ENCODE measurements at regions not wholly inside any gene's neighbourhood (a gene's known extent, or its start where the extent isn't known, plus 50 kb on each side); places are given as distances from the start of the nearest gene placed in this dataset.

DNA sequence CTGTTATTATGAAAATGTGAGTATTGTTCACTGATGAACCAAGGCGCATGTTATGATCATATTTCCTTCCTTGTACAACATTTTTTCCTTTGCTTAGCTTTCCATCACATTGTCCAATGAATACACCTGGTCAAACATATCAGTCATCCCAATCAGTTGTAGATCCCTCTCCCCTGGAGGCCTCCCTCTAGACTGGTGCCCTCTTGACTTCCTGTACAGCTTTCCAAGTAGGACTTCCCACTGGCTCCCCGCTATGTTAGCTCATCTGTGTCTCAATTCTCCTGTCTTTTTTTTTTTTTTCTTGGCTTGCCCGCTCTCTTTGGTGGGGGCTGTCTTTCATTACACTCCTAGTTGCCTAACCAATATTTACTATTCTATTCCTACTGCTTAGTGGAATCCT lies 214.2 kb upstream of the NPY start:
- TF ChIP-seq CTCF (optimal IDR thresholded peaks at IDR 0.05 in 1 of 3, IDR thresholded peaks at IDR 0.05 in 1 of 3, conservative IDR thresholded peaks at IDR 0.05 in 1 of 3; ENCODE audit: extremely low read depth in 1 of 3, insufficient read depth in 2 of 3, low read length in 3 of 3): no peak
- TF ChIP-seq EZH2 (IDR thresholded peaks at IDR 0.05; ENCODE audit: low read length): no peak
